CD4-positive, alpha-beta T cell (primary cell): ENCODE measurements at regions not wholly inside any gene's neighbourhood (a gene's known extent, or its start where the extent isn't known, plus 50 kb on each side); places are given as distances from the start of the nearest gene placed in this dataset.

Experiments
- ATAC-seq: fragments of 200-7000 bp; cut with Tn5 transposase; one replicate; pipeline ENCODE4 v1.10.0; 2022; ENCODE audit warnings: mild to moderate bottlenecking; ENCODE audit not compliant: poor library complexity
- CTCF ChIA-PET: fragments of 350-600 bp; sonication (Branson Sonifier 250); formaldehyde crosslinking; loops from one replicate; lab custom pipeline; 2021; ENCODE audit warnings: antibody characterized with exemption, inconsistent platforms; lab: Charles Lee
- POLR2A ChIA-PET: fragments of 350-600 bp; sonication (Branson Sonifier 250); formaldehyde crosslinking; loops from one replicate; lab custom pipeline; 2021; ENCODE audit warnings: antibody characterized with exemption, inconsistent platforms; lab: Charles Lee
- DNase-seq, 14 experiments: peaks; one replicate each; pipeline ENCODE4 v3.0.0-alpha.2; 2013 to 2020; ENCODE audit warnings: mixed read lengths in 2 of 14
- H3K27ac ChIP-seq, 2 donors: one replicate each; pipeline versions ENCODE4 v1.5.1 to v1.7.0; 2013; ENCODE audit warnings: low read length in 2 of 2, low read depth in 1 of 2, mild to moderate bottlenecking in 1 of 2
- H3K27me3 ChIP-seq, 2 experiments: 1 replicate in 1 of 2; 2 replicates in 1 of 2; pipeline versions ENCODE4 v1.6.1 to v1.7.0; 2013; ENCODE audit warnings: low read length in 2 of 2, control low read depth in 1 of 2, mild to moderate bottlenecking in 1 of 2, moderate library complexity in 1 of 2; ENCODE audit not compliant: insufficient read depth in 2 of 2, control insufficient read depth in 1 of 2
- H3K36me3 ChIP-seq: one replicate; pipeline ENCODE4 v1.6.1; 2013; ENCODE audit warnings: low read length, control low read depth; ENCODE audit not compliant: insufficient read depth
- H3K4me1 ChIP-seq: one replicate; pipeline ENCODE4 v1.6.1; 2013; ENCODE audit warnings: low read length, control low read depth; ENCODE audit not compliant: insufficient read depth
- H3K4me3 ChIP-seq: one replicate; pipeline ENCODE4 v1.5.1; 2013; ENCODE audit warnings: mild to moderate bottlenecking, low read length, moderate library complexity
- H3K9me3 ChIP-seq, 2 experiments: 1 replicate in 1 of 2; 2 replicates in 1 of 2; pipeline versions ENCODE4 v1.6.1 to v1.7.0; 2013; ENCODE audit warnings: low read length in 2 of 2, mild to moderate bottlenecking in 2 of 2, control low read depth in 1 of 2, moderate library complexity in 1 of 2; ENCODE audit not compliant: control insufficient read depth in 1 of 2, insufficient read depth in 1 of 2
- H3K27ac Mint-ChIP-seq: one replicate; pipeline ENCODE4 v1.8.0; 2020; ENCODE audit warnings: mixed read lengths
- H3K27me3 Mint-ChIP-seq: one replicate; pipeline ENCODE4 v1.8.0; 2021; ENCODE audit warnings: mixed read lengths
- H3K36me3 Mint-ChIP-seq: one replicate; pipeline ENCODE4 v1.8.0; 2021; ENCODE audit warnings: low read depth, mixed read lengths
- H3K4me1 Mint-ChIP-seq: one replicate; pipeline ENCODE4 v1.8.0; 2021; ENCODE audit warnings: low read depth, mixed read lengths
- H3K4me3 Mint-ChIP-seq: one replicate; pipeline ENCODE4 v1.8.0; 2020; ENCODE audit warnings: mild to moderate bottlenecking, mixed read lengths
- H3K9me3 Mint-ChIP-seq: one replicate; pipeline ENCODE4 v1.8.0; 2020; ENCODE audit warnings: mixed read lengths
- intact Hi-C, 2 experiments: fragments of 100-400 bp; cut with DNase I in 1 of 2; cut with micrococcal nuclease in 1 of 2; formaldehyde crosslinking; loops; one replicate each; pipeline versions ENCODE4 v1.15.1 to v1.9.0; 2023 to 2025; cut with DNase I, micrococcal nuclease
- TF ChIP-seq, protein P1 (sequence below): fragments of 200-600 bp; IDR thresholded peaks from one replicate; pipeline ENCODE4 v1.8.0; 2022; ENCODE audit warnings: antibody characterized with exemption, mild to moderate bottlenecking

DNA sequence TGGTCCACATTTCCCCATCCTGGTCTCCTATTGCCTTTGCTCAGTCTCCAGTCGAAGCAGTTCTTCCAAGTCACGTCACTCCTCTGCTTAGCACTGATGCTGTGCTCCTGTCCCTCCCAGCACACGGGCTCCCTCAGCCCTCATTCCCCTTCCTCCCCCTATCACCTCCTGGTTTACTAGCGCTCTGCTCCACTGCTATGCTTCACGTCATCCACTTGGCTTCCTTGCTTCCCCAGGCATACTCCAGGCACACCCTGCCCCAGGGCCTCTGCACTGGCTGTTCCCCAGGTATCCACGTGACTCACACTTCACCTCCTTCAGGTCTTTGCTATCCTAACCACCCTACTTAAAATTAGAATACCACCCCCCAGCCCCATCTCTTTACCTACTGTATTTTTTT is 269.3 kb downstream of the GLI2 start:
- no peak overlapping the region for H3K4me3 ChIP-seq
- intact Hi-C loops = no loop called here
- peaks cover 0 to 4% of the 10 kb centered on the region in 2 experiments for H3K9me3 ChIP-seq
- H3K4me1 ChIP-seq = no peaks in the 10 kb centered on the region
- no peak overlapping the region for H3K27ac ChIP-seq
- H3K9me3 Mint-ChIP-seq = peaks cover 7% of the 10 kb centered on the region
- ATAC-seq (no peak), DNase-seq (no peak)
- H3K36me3 ChIP-seq = no peaks in the 10 kb centered on the region
- no peaks in the 10 kb centered on the region for H3K4me1 Mint-ChIP-seq
- POLR2A ChIA-PET = no interaction called here
- H3K27me3 ChIP-seq = no peaks in the 10 kb centered on the region
- CTCF ChIA-PET = no interaction called here
- H3K27ac Mint-ChIP-seq = no peak overlapping the region
- TF ChIP-seq, protein P1, sequence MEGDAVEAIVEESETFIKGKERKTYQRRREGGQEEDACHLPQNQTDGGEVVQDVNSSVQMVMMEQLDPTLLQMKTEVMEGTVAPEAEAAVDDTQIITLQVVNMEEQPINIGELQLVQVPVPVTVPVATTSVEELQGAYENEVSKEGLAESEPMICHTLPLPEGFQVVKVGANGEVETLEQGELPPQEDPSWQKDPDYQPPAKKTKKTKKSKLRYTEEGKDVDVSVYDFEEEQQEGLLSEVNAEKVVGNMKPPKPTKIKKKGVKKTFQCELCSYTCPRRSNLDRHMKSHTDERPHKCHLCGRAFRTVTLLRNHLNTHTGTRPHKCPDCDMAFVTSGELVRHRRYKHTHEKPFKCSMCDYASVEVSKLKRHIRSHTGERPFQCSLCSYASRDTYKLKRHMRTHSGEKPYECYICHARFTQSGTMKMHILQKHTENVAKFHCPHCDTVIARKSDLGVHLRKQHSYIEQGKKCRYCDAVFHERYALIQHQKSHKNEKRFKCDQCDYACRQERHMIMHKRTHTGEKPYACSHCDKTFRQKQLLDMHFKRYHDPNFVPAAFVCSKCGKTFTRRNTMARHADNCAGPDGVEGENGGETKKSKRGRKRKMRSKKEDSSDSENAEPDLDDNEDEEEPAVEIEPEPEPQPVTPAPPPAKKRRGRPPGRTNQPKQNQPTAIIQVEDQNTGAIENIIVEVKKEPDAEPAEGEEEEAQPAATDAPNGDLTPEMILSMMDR = no peak
- H3K36me3 Mint-ChIP-seq = no peaks in the 10 kb centered on the region
- peaks cover 16% of the 10 kb centered on the region for H3K27me3 Mint-ChIP-seq
- H3K4me3 Mint-ChIP-seq = no peak overlapping the region

DNA sequence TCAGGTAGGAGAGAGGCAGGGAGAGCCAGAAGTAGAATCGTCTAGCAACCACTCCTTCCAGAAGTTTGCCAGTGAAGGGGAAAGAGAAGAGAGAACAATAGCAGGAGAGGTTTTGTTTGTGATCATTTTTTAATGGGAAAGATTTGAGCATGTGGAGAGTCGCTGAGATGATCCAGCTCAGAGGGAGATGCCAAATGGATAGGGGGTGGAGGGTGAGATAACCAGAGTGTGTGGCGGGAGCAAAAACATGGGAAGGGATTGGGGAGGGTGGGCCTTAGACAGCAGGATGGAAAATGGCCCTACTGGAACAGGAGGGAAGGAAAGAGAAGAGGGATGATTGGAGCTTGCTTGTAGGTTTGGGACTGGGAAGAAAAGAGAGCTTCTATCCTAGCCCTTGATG is 269.8 kb downstream of the GLI2 start:
- intact Hi-C loops = no loop called here
- TF ChIP-seq, protein P1 = no peak
- Mint-ChIP-seq H3K27ac (no peak overlapping the region), H3K36me3 (no peaks in the 10 kb centered on the region), H3K4me3 (no peak overlapping the region), H3K27me3 (peaks cover 16% of the 10 kb centered on the region), H3K4me1 (no peaks in the 10 kb centered on the region), H3K9me3 (peaks cover 7% of the 10 kb centered on the region)
- ChIA-PET CTCF (no interaction called here), POLR2A (no interaction called here)
- DNase-seq = no peak
- no peak for ATAC-seq
- no peak overlapping the region for H3K27ac ChIP-seq
- H3K4me3 ChIP-seq = no peak overlapping the region
- H3K27me3 ChIP-seq = no peaks in the 10 kb centered on the region
- H3K4me1 ChIP-seq = no peaks in the 10 kb centered on the region
- peaks cover 0 to 4% of the 10 kb centered on the region in 2 experiments for H3K9me3 ChIP-seq
- H3K36me3 ChIP-seq = no peaks in the 10 kb centered on the region

DNA sequence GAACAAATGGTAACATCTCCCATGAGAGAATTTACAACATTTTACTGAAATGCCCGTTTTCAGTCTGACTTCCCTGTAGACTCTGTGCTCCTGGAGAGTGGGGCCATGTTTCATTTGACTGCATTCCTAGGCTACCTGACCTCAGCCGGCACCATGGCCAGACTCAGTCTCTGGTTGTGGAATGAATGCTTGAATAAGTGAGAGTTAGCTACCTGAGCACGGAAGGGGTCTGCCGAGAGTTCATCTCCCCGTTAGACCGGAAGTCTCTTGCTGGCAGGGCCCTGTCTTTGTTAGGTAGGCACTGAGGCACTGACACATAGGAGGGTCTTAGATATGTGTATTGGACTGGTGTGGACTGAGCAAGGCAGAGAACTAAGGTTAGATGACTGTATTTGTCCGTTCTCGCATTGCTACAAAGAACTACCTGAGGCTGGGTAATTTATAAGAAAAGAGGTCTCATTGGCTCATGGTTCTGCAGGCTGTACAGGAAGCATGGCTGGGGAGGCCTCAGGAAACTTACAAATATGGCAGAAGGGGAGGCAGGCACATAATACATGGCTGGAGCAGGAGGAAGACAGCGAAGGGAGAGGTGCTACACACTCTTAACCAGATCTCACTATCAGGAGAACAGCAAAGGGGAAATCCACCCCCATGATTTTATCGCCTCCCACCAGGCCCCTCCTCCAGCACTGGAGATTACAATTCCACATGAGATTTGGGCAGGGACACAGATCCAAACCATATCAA is 271.2 kb downstream of the GLI2 start:
- intact Hi-C loops = no loop called here
- DNase-seq (no peak), ATAC-seq (no peak)
- POLR2A ChIA-PET = no interaction called here
- Histone ChIP-seq H3K4me1 (no peaks in the 10 kb centered on the region), H3K9me3 (peaks cover 0 to 4% of the 10 kb centered on the region in 2 experiments), H3K4me3 (no peak overlapping the region), H3K27me3 (no peaks in the 10 kb centered on the region), H3K36me3 (no peaks in the 10 kb centered on the region), H3K27ac (no peak overlapping the region)
- CTCF ChIA-PET = no interaction called here
- Mint-ChIP-seq H3K27ac (no peak overlapping the region), H3K9me3 (peaks cover 7% of the 10 kb centered on the region), H3K27me3 (peaks cover 16% of the 10 kb centered on the region), H3K4me1 (no peaks in the 10 kb centered on the region), H3K36me3 (no peaks in the 10 kb centered on the region), H3K4me3 (no peak overlapping the region)
- TF ChIP-seq, protein P1 = no peak
